BLaER1 treated with 17β-estradiol and CSF1 and Interleukin-3, amounts not matched to agents 10 nM and 100 nM (cell line): ENCODE measurements at regions not wholly inside any gene's neighbourhood (a gene's known extent, or its start where the extent isn't known, plus 50 kb on each side); places are given as distances from the start of the nearest gene placed in this dataset.

ENCODE experiments used
- H3K27ac ChIP-seq, 11 experiments: shearing (Covaris generic); formaldehyde crosslinking; 2 replicates each; pipeline ENCODE4 v1.8.1; 2022
- H3K27me3 ChIP-seq, 11 experiments: shearing (Covaris generic); formaldehyde crosslinking; 2 replicates each; pipeline ENCODE4 v1.8.1; 2022
- H3K36me3 ChIP-seq, 11 experiments: shearing (Covaris generic); formaldehyde crosslinking; 2 replicates each; pipeline ENCODE4 v1.8.1; 2022
- H3K4me1 ChIP-seq, 10 experiments: shearing (Covaris generic); formaldehyde crosslinking; 2 replicates each; pipeline ENCODE4 v1.8.1; 2022
- H3K4me2 ChIP-seq, 11 experiments: shearing (Covaris generic); formaldehyde crosslinking; 2 replicates each; pipeline ENCODE4 v1.8.1; 2022
- H3K4me3 ChIP-seq, 10 experiments: shearing (Covaris generic); formaldehyde crosslinking; 2 replicates each; pipeline ENCODE4 v1.8.1; 2022
- H3K9ac ChIP-seq, 11 experiments: shearing (Covaris generic); formaldehyde crosslinking; 2 replicates each; pipeline ENCODE4 v1.8.1; 2022
- H3K9me3 ChIP-seq, 11 experiments: shearing (Covaris generic); formaldehyde crosslinking; replicated peaks in 1 of 11; 2 replicates each; pipeline ENCODE4 v1.8.1; 2022
- H4K20me1 ChIP-seq, 11 experiments: shearing (Covaris generic); formaldehyde crosslinking; 2 replicates each; pipeline ENCODE4 v1.8.1; 2022
- Cebpa-rat ChIP-seq, 11 experiments: shearing (Covaris generic); IDR thresholded peaks; 2 replicates each; pipeline ENCODE4 v1.8.1; 2022

- Histone ChIP-seq H3K9me3 (peaks cover 0 to 7% (median 0%) of the 10 kb centered on the region in 11 experiments; a peak in 4 of 22 replicates), H3K36me3 (no peaks in the 10 kb centered on the region), H3K27me3 (no peaks in the 10 kb centered on the region), H4K20me1 (no peaks in the 10 kb centered on the region), H3K4me2 (no peak overlapping the region), H3K4me3 (no peak overlapping the region), H3K27ac (no peak overlapping the region), H3K4me1 (no peaks in the 10 kb centered on the region), H3K9ac (no peak overlapping the region)
- no peak for TF ChIP-seq Cebpa-rat (IDR thresholded peaks at IDR 0.05)
Observed at GRCh38 chr13:37934339-37935191, 65.0 kb upstream of the TRPC4 start.

- H3K9ac ChIP-seq, result no peak overlapping the region
- no peak overlapping the region for H3K4me3 ChIP-seq
- H3K4me1 ChIP-seq, result no peaks in the 10 kb centered on the region
- no peaks in the 10 kb centered on the region for H4K20me1 ChIP-seq
- H3K9me3 ChIP-seq, result peaks cover 0 to 3% (median 0%) of the 10 kb centered on the region in 11 experiments; a peak in 4 of 22 replicates
- no peak for TF ChIP-seq Cebpa-rat (IDR thresholded peaks at IDR 0.05)
- H3K27ac ChIP-seq, result no peak overlapping the region
- no peaks in the 10 kb centered on the region for H3K27me3 ChIP-seq
- no peak overlapping the region for H3K4me2 ChIP-seq
- H3K36me3 ChIP-seq, result no peaks in the 10 kb centered on the region
Observed at GRCh38 chr13:37929308-37929707, 59.7 kb upstream of the TRPC4 start.

GRCh38 chr13:37927561-37927960, 58.0 kb upstream of the TRPC4 start:
- TF ChIP-seq Cebpa-rat (IDR thresholded peaks at IDR 0.05), result no peak
- no peak overlapping the region for H3K9ac ChIP-seq
- no peaks in the 10 kb centered on the region for H3K36me3 ChIP-seq
- no peak overlapping the region for H3K4me2 ChIP-seq
- H3K27ac ChIP-seq, result no peak overlapping the region
- no peaks in the 10 kb centered on the region for H4K20me1 ChIP-seq
- H3K4me1 ChIP-seq, result 0 out of 20 replicates have a peak, but pooled peaks cover 0 to 6% (median 0%) of the 10 kb centered on the region in 10 experiments
- H3K4me3 ChIP-seq, result no peak overlapping the region
- no peaks in the 10 kb centered on the region for H3K9me3 ChIP-seq
- H3K27me3 ChIP-seq, result no peaks in the 10 kb centered on the region

- Histone ChIP-seq H3K9ac (no peak overlapping the region), H3K27ac (no peak overlapping the region), H3K4me3 (no peak overlapping the region), H3K4me2 (no peak overlapping the region), H3K27me3 (no peaks in the 10 kb centered on the region), H3K36me3 (no peaks in the 10 kb centered on the region), H3K9me3 (no peaks in the 10 kb centered on the region), H4K20me1 (no peaks in the 10 kb centered on the region), H3K4me1 (0 out of 20 replicates have a peak, but pooled peaks cover 0 to 6% (median 0%) of the 10 kb centered on the region in 10 experiments)
- TF ChIP-seq Cebpa-rat (IDR thresholded peaks at IDR 0.05), result no peak
Observed at GRCh38 chr13:37925878-37926473, 56.4 kb upstream of the TRPC4 start.

GRCh38 chr13:37923236-37923635, 53.7 kb upstream of the TRPC4 start:
- no peaks in the 10 kb centered on the region for H3K27me3 ChIP-seq
- H3K9me3 ChIP-seq, result no peaks in the 10 kb centered on the region
- TF ChIP-seq Cebpa-rat (IDR thresholded peaks at IDR 0.05), result no peak
- peaks cover under 1 to 14% (median 6%) of the 10 kb centered on the region in 10 experiments; a peak in 13 of 20 replicates for H3K4me1 ChIP-seq
- no peaks in the 10 kb centered on the region for H4K20me1 ChIP-seq
- H3K36me3 ChIP-seq, result no peaks in the 10 kb centered on the region
- H3K9ac ChIP-seq, result no peak overlapping the region
- H3K4me2 ChIP-seq, result 0 out of 22 replicates have a peak overlapping the region, but pooled peaks of 1 of the 11 experiments have one; percentile 8
- H3K4me3 ChIP-seq, result no peak overlapping the region
- H3K27ac ChIP-seq, result no peak overlapping the region

GRCh38 chr13:37919329-37919880, 49.8 kb upstream of the TRPC4 start:
- Histone ChIP-seq H3K36me3 (peaks cover 0 to 6% (median 0%) of the 10 kb centered on the region in 11 experiments; a peak in 1 of 22 replicates), H3K9ac (no peak overlapping the region), H3K4me2 (peak overlapping the region in 9 of 11 experiments; percentile 1 to 47 (median 16); a peak in 6 of 22 replicates), H4K20me1 (no peaks in the 10 kb centered on the region), H3K4me3 (no peak overlapping the region), H3K27ac (no peak overlapping the region), H3K9me3 (peaks cover 9 to 28% (median 22%) of the 10 kb centered on the region in 11 experiments), H3K4me1 (peaks cover 4 to 14% (median 8%) of the 10 kb centered on the region in 10 experiments; a peak in 14 of 20 replicates), H3K27me3 (no peaks in the 10 kb centered on the region)
- no peak for TF ChIP-seq Cebpa-rat (IDR thresholded peaks at IDR 0.05)
